ENCODE measurements at regions not wholly inside any gene's neighbourhood (a gene's known extent, or its start where the extent isn't known, plus 50 kb on each side); places are given as distances from the start of the nearest gene placed in this dataset.

GRCh38 chr5:107068782-107069181 is 602.0 kb downstream of the EFNA5 start:
- no peaks in the 10 kb centered on the region for H3K36me3 ChIP-seq
- DNase-seq (ENCODE audit: low spot score in 2 of 2): no peak
- intact Hi-C loops (cut with DNase I): loop anchor here (5.0 kb wide), 1 partner anchor 604 kb away; the partner anchor contains the start of gene EFNA5
- peaks cover 0 to 7% of the 10 kb centered on the region in 2 donors for H3K9me3 ChIP-seq
- no peak overlapping the region for H3K27ac ChIP-seq
- H3K27me3 ChIP-seq: no peaks in the 10 kb centered on the region
- TF ChIP-seq CTCF (IDR thresholded peaks at IDR 0.05): no peak
- no peak overlapping the region for H3K4me3 ChIP-seq
- no peaks in the 10 kb centered on the region for H3K4me1 ChIP-seq

DNA sequence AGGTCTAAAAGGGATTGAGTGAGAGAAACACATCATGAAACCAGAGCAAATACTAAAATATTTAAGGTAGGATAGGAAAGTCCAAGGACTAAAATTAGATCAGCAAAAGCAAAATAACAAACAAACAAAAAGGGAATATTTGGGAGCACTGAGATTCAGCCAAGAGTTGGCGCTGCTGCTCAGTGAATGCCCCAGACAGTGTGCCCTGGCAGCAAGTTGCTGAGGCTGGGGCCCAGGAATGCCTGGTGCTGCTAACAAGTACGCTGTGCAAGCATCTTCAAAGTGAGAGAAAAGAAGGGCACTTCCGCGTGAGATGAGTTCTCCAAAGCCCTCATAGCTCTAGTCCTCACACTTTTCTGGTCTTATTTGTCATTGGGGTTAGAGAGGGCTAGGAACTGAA is 603.3 kb downstream of the EFNA5 start:
- intact Hi-C loops (cut with DNase I): loop anchor here (5.0 kb wide), 1 partner anchor 605 kb away; the partner anchor contains the start of gene EFNA5
- Histone ChIP-seq H3K27ac (peak overlapping the region in 1 of 2 donors; percentile 45), H3K4me3 (no peak overlapping the region), H3K27me3 (no peaks in the 10 kb centered on the region), H3K36me3 (no peaks in the 10 kb centered on the region), H3K4me1 (no peaks in the 10 kb centered on the region), H3K9me3 (peaks cover 0 to 7% of the 10 kb centered on the region in 2 donors)
- peak in 2 of 3 experiments; percentile 27 to 42 for TF ChIP-seq CTCF (IDR thresholded peaks at IDR 0.05)
- no peak for DNase-seq (ENCODE audit: low spot score in 2 of 2)

GRCh38 chr5:107063511-107063910 is 607.2 kb downstream of the EFNA5 start:
- DNase-seq (ENCODE audit: low spot score in 2 of 2): no peak
- no peaks in the 10 kb centered on the region for H3K36me3 ChIP-seq
- no peaks in the 10 kb centered on the region for H3K27me3 ChIP-seq
- H3K4me1 ChIP-seq: no peaks in the 10 kb centered on the region
- TF ChIP-seq CTCF (IDR thresholded peaks at IDR 0.05): no peak
- no peaks in the 10 kb centered on the region for H3K9me3 ChIP-seq
- H3K4me3 ChIP-seq: no peak overlapping the region
- no peak overlapping the region for H3K27ac ChIP-seq
- intact Hi-C loops (cut with DNase I): no loop called here

GRCh38 chr5:107058803-107059202 is 611.9 kb downstream of the EFNA5 start:
- TF ChIP-seq CTCF (IDR thresholded peaks at IDR 0.05): no peak
- Histone ChIP-seq H3K9me3 (no peaks in the 10 kb centered on the region), H3K36me3 (no peaks in the 10 kb centered on the region), H3K27ac (no peak overlapping the region), H3K4me3 (no peak overlapping the region), H3K4me1 (no peaks in the 10 kb centered on the region), H3K27me3 (no peaks in the 10 kb centered on the region)
- intact Hi-C loops (cut with DNase I): no loop called here
- DNase-seq (ENCODE audit: low spot score in 2 of 2): no peak

GRCh38 chr5:107058235-107058634 is 612.5 kb downstream of the EFNA5 start:
- H3K4me3 ChIP-seq: no peak overlapping the region
- H3K36me3 ChIP-seq: no peaks in the 10 kb centered on the region
- no peak for TF ChIP-seq CTCF (IDR thresholded peaks at IDR 0.05)
- H3K4me1 ChIP-seq: no peaks in the 10 kb centered on the region
- no peak for DNase-seq (ENCODE audit: low spot score in 2 of 2)
- H3K9me3 ChIP-seq: no peaks in the 10 kb centered on the region
- intact Hi-C loops (cut with DNase I): no loop called here
- H3K27ac ChIP-seq: no peak overlapping the region
- H3K27me3 ChIP-seq: no peaks in the 10 kb centered on the region

DNA sequence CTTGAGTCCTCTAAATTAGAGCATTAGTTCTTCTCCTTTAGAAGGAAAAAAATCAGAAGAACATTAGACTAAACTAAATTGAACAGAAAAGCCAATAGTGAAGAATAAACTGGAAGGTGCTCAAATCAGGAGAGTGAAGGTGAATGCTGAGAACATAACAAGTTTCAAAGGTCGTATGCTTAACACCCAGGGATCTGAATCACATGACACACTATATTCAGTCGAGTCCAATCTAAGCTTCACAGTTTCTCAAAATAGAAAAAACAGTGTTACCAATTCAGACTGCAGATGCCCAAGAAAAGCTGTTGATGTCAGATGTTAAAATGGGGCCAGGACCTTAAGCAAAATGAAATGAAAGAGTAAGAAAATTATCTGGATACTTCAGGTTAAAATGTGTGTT is 614.5 kb downstream of the EFNA5 start:
- Histone ChIP-seq H3K4me1 (no peaks in the 10 kb centered on the region), H3K36me3 (no peaks in the 10 kb centered on the region), H3K27ac (no peak overlapping the region), H3K27me3 (no peaks in the 10 kb centered on the region), H3K9me3 (no peaks in the 10 kb centered on the region), H3K4me3 (no peak overlapping the region)
- no peak for TF ChIP-seq CTCF (IDR thresholded peaks at IDR 0.05)
- intact Hi-C loops (cut with DNase I): no loop called here
- DNase-seq (ENCODE audit: low spot score in 2 of 2): no peak

All from ascending aorta (tissue), 2 donors.